HCT116 (cell line): ENCODE measurements at regions not wholly inside any gene's neighbourhood (a gene's known extent, or its start where the extent isn't known, plus 50 kb on each side); places are given as distances from the start of the nearest gene placed in this dataset.

Source experiments
- ATAC-seq: fragments of 200-7000 bp; cut with Tn5 transposase; 2 replicates; pipeline ENCODE4 v1.9.1; 2020; ENCODE audit warnings: mild to moderate bottlenecking, moderate library complexity
- BruUV-seq: library from RNA; stranded (reverse); fragments of 400-500 nt; replicated peaks from 2 replicates; lab custom pipeline; 2021; lab: Mats Ljungman, UMichigan
- CTCF ChIA-PET: fragments of 300-600 bp; sonication (Branson Sonifier 250); formaldehyde crosslinking; loops from one replicate; lab custom pipeline; 2021; ENCODE audit warnings: antibody characterized with exemption; lab: Charles Lee
- POLR2A ChIA-PET: fragments of 300-600, 350-600 bp; sonication (Branson Sonifier 250); formaldehyde crosslinking; loops from one replicate; lab custom pipeline; 2021; ENCODE audit warnings: antibody characterized with exemption; lab: Charles Lee
- RAD21 ChIA-PET, 2 experiments: fragments of 300-600 bp; sonication (Branson Sonifier 250); formaldehyde crosslinking; loops; one replicate each; lab custom pipeline; 2023; ENCODE audit warnings: low total read pairs in 2 of 2; ENCODE audit not compliant: uncharacterized antibody in 2 of 2, unreplicated experiment in 2 of 2, low non-redundant PET in 1 of 2; lab: Charles Lee
- DNase-seq: peaks from one replicate; pipeline ENCODE4 v3.0.0-alpha.2; 2010; ENCODE audit warnings: low read depth, low spot score
- H2AFZ ChIP-seq: fragments of 200-600 bp; shearing (Covaris generic), sonication (generic); 2 replicates; pipeline ENCODE4 v1.6.1; 2017; ENCODE audit warnings: low read depth, mixed run types, mixed read lengths, antibody characterized with exemption, low read length; ENCODE audit not compliant: poor library complexity, severe bottlenecking
- H3K27ac ChIP-seq: 2 replicates; pipeline ENCODE4 v1.5.1; 2012; ENCODE audit warnings: low read depth, low read length
- H3K27me3 ChIP-seq: fragments of 200-600 bp; sonication (generic); 2 replicates; pipeline ENCODE4 v1.6.1; 2016; ENCODE audit warnings: mixed run types, low read length, mixed read lengths; ENCODE audit not compliant: insufficient read depth
- H3K36me3 ChIP-seq, 2 experiments: fragments of 200-500 bp in 1 of 2; fragments of 200-600 bp in 1 of 2; sonication (Bioruptor generic) in 1 of 2; sonication (generic) in 1 of 2; 2 replicates each; pipeline versions ENCODE4 v1.5.1 to v1.6.1; 2014 to 2016; ENCODE audit warnings: low read length in 2 of 2, inconsistent platforms in 1 of 2, mixed read lengths in 1 of 2, mixed run types in 1 of 2; ENCODE audit not compliant: insufficient read depth in 2 of 2, control insufficient read depth in 1 of 2
- H3K4me1 ChIP-seq, 2 experiments: fragments of 200-600 bp in 1 of 2; sonication (generic) in 1 of 2; 2 replicates each; pipeline versions ENCODE4 v1.5.1 to v1.6.1; 2012 to 2017; ENCODE audit warnings: low read length in 2 of 2, inconsistent platforms in 1 of 2, mild to moderate bottlenecking in 1 of 2, mixed read lengths in 1 of 2, mixed run types in 1 of 2, moderate library complexity in 1 of 2; ENCODE audit not compliant: insufficient read depth in 2 of 2, control insufficient read depth in 1 of 2
- H3K4me2 ChIP-seq: fragments of 200-600 bp; sonication (generic); 2 replicates; pipeline ENCODE4 v1.6.1; 2017; ENCODE audit warnings: mixed run types, low read length, mixed read lengths
- H3K4me3 ChIP-seq, 2 experiments: fragments of 200-600 bp in 1 of 2; sonication (generic) in 1 of 2; replicated peaks in 1 of 2; 2 replicates each; pipeline ENCODE4 v1.5.1; 2011 to 2016; ENCODE audit warnings: low read length in 2 of 2, control low read depth in 1 of 2, low read depth in 1 of 2, mild to moderate bottlenecking in 1 of 2, mixed read lengths in 1 of 2, mixed run types in 1 of 2
- H3K79me2 ChIP-seq: fragments of 200-600 bp; sonication (generic); 2 replicates; pipeline ENCODE4 v1.6.1; 2017; ENCODE audit warnings: mild to moderate bottlenecking, mixed run types, low read length, moderate library complexity, mixed read lengths; ENCODE audit not compliant: insufficient read depth
- H3K9ac ChIP-seq: fragments of 200-600 bp; sonication (generic); 2 replicates; pipeline ENCODE4 v1.6.1; 2016; ENCODE audit warnings: low read length, mixed read lengths
- H3K9me2 ChIP-seq: fragments of 200-600 bp; sonication (generic), shearing (Covaris generic); 2 replicates; pipeline ENCODE4 v1.6.1; 2017; ENCODE audit warnings: mixed run types, mild to moderate bottlenecking, moderate library complexity; ENCODE audit not compliant: insufficient read depth
- H3K9me3 ChIP-seq, 2 experiments: fragments of 200-500 bp in 1 of 2; fragments of 200-600 bp in 1 of 2; sonication (Bioruptor generic) in 1 of 2; sonication (generic) in 1 of 2; 2 replicates each; pipeline ENCODE4 v1.6.1; 2014 to 2017; ENCODE audit warnings: low read length in 2 of 2, mixed read lengths in 2 of 2, inconsistent platforms in 1 of 2, low read depth in 1 of 2, mild to moderate bottlenecking in 1 of 2, mixed run types in 1 of 2, moderate library complexity in 1 of 2; ENCODE audit not compliant: control insufficient read depth in 1 of 2, insufficient read depth in 1 of 2
- H4K20me1 ChIP-seq: fragments of 200-600 bp; sonication (generic), shearing (Covaris generic); 2 replicates; pipeline ENCODE4 v1.6.1; 2017; ENCODE audit warnings: mixed run types, mild to moderate bottlenecking, moderate library complexity; ENCODE audit not compliant: insufficient read depth
- ATF3 ChIP-seq: IDR thresholded peaks from 2 replicates; pipeline ENCODE4 v1.6.1; 2012
- CEBPB ChIP-seq: IDR thresholded peaks from 2 replicates; pipeline ENCODE4 v1.6.1; 2012; ENCODE audit warnings: low read depth
- CTCF ChIP-seq, 3 experiments: fragments of 200-600 bp in 1 of 3; sonication (generic) in 1 of 3; IDR thresholded peaks in 2 of 3; conservative IDR thresholded peaks in 1 of 3; 2 replicates each; pipeline ENCODE4 v1.5.1; 2012 to 2017; ENCODE audit warnings: low read depth in 2 of 3, low read length in 2 of 3, antibody characterized with exemption in 1 of 3, borderline replicate concordance in 1 of 3, control low read depth in 1 of 3, mild to moderate bottlenecking in 1 of 3, mixed read lengths in 1 of 3, mixed run types in 1 of 3, moderate library complexity in 1 of 3; ENCODE audit not compliant: insufficient read depth in 1 of 3
- EGR1 ChIP-seq: IDR thresholded peaks from 2 replicates; pipeline ENCODE4 v1.6.1; 2012; ENCODE audit warnings: low read depth
- ELF1 ChIP-seq: IDR thresholded peaks from 2 replicates; pipeline ENCODE4 v1.6.1; 2012; ENCODE audit warnings: low read depth, borderline replicate concordance
- EZH2 ChIP-seq: fragments of 200-600 bp; sonication (generic); IDR thresholded peaks from 2 replicates; pipeline ENCODE4 v1.6.1; 2017; ENCODE audit warnings: antibody characterized with exemption, mixed run types
- EZH2phosphoT487 ChIP-seq: fragments of 200-600 bp; IDR thresholded peaks from 2 replicates; pipeline ENCODE4 v1.6.1; 2018; ENCODE audit warnings: antibody characterized with exemption, borderline replicate concordance
- FOSL1 ChIP-seq: IDR thresholded peaks from 2 replicates; pipeline ENCODE4 v1.6.1; 2012; ENCODE audit warnings: low read depth
- JUND ChIP-seq: IDR thresholded peaks from 2 replicates; pipeline ENCODE4 v1.6.1; 2012
- MAX ChIP-seq: IDR thresholded peaks from 2 replicates; pipeline ENCODE4 v1.6.1; 2012
- POLR2A ChIP-seq: IDR thresholded peaks from 2 replicates; pipeline ENCODE4 v1.7.0; 2011; ENCODE audit warnings: borderline replicate concordance; ENCODE audit not compliant: insufficient read depth, insufficient read length; ENCODE audit errors: extremely low read depth
- SP1 ChIP-seq: IDR thresholded peaks from 2 replicates; pipeline ENCODE4 v1.6.1; 2012; ENCODE audit warnings: low read depth
- TCF7L2 ChIP-seq: IDR thresholded peaks from 2 replicates; pipeline ENCODE4 v1.7.0; 2011; ENCODE audit warnings: borderline replicate concordance, inconsistent platforms; ENCODE audit not compliant: insufficient read depth, insufficient read length; ENCODE audit errors: extremely low read depth
- ZBTB33 ChIP-seq: IDR thresholded peaks from 2 replicates; pipeline ENCODE4 v1.6.1; 2011; ENCODE audit warnings: mild to moderate bottlenecking, low read length, moderate library complexity; ENCODE audit not compliant: insufficient replicate concordance; ENCODE audit errors: extremely low read depth
- ZFX ChIP-seq: fragments of 450-650 bp; IDR thresholded peaks from 2 replicates; pipeline ENCODE4 v1.6.1; 2017
- intact Hi-C: fragments of 100-400 bp; cut with micrococcal nuclease; formaldehyde crosslinking; loops from 2 replicates; pipeline ENCODE4 v1.10.0; 2022

- Histone ChIP-seq H3K9me3 (no peaks in the 10 kb centered on the region), H3K27me3 (peaks cover 21% of the 10 kb centered on the region; the same call in 1 of the 2 replicates), H3K9me2 (no peaks in the 10 kb centered on the region), H3K4me3 (no peak overlapping the region), H3K9ac (no peak overlapping the region), H3K27ac (no peak overlapping the region)
- intact Hi-C loops = no loop called here
- ATAC-seq (no peak), DNase-seq (no peak)
- RAD21 ChIA-PET = no interaction called here
- no peak for TF ChIP-seq EZH2
- no peak for TF ChIP-seq JUND
- no peak for TF ChIP-seq EGR1
- TF ChIP-seq CEBPB = no peak
- no peak for TF ChIP-seq EZH2phosphoT487
- no peak for TF ChIP-seq ELF1
- no peak for TF ChIP-seq ATF3
- TF ChIP-seq FOSL1 = no peak
- TF ChIP-seq ZFX = no peak
- no peak for TF ChIP-seq TCF7L2
- TF ChIP-seq MAX = no peak
- no peak for TF ChIP-seq SP1
- no peak for TF ChIP-seq POLR2A
- TF ChIP-seq CTCF (IDR thresholded peaks at IDR 0.05 in 2 of 3, conservative IDR thresholded peaks at IDR 0.05 in 1 of 3; ENCODE audit: borderline replicate concordance in 1 of 3, insufficient read depth in 1 of 3, low read depth in 2 of 3, low read length in 2 of 3) = no peak
- no peak for TF ChIP-seq ZBTB33
- TF ChIP-seq, all 23 proteins: peak for 0
- Histone ChIP-seq H4K20me1 (no peaks in the 10 kb centered on the region), H3K36me3 (no peaks in the 10 kb centered on the region), H3K4me1 (no peaks in the 10 kb centered on the region), H3K79me2 (no peaks in the 10 kb centered on the region), H3K4me2 (no peak overlapping the region), H2AFZ (no peak overlapping the region)
- ChIA-PET CTCF (no interaction called here), POLR2A (no interaction called here)
- no TSS peak for BruUV-seq
Measured at GRCh38 chr18:35827903-35828275, 144.6 kb upstream of the RMP24 start.
